Hepatic stellate cell (primary cell): ENCODE measurements at regions not wholly inside any gene's neighbourhood (a gene's known extent, or its start where the extent isn't known, plus 50 kb on each side); places are given as distances from the start of the nearest gene placed in this dataset.

Experiments
- DNase-seq: peaks from one replicate; pipeline ENCODE4 v3.0.0; 2011; ENCODE audit warnings: low spot score

DNA sequence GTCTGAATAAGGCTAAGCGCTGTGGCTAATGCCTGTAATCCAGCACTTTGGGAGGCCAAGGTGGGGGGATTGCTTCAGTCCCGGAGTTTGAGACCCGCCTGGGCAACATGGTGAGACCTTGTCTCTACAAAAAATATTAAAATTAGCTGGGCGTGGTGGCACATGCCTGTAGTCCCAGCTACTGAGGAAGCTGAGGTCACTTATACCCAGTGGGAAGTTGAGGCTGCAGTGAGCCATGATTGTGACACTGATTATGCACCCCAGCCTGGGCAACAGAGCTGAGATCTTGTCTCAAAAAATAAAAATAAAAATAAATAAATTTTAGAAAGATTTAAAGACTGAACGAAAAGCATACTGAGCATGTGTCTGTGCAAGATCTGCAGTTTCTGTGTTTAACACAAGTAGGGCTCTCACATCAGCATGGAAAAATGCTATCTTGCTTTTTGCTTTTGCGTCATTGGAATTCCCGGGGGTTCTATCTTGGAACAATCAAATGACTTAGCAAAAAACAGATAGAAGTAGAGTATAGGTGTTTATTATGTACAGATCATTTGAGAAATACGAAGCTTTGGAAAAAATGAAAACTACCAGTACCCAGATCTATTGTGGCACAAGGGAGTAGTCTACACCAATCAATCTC, 161.9 kb downstream of the CAPZA3 start:
- no peak for DNase-seq

DNA sequence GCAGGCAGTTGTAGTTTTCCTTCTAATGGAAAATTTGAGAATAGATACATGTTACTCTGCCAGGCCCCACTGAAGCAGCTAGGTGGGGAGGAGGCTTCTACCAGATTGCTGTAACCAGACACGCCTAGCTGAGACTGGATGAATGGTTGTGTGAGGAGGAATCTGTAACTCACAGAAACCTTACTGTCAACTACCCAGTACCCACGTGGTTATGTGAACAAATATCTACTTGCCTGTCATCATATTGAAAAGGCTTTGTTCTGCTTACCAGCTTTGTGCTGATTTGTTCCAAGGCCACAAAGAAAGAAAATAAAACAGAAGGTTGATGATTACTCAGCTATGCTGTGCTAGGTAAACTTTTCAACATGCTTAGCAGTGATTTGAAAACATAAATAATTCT, 167.2 kb downstream of the CAPZA3 start:
- no peak for DNase-seq

DNA sequence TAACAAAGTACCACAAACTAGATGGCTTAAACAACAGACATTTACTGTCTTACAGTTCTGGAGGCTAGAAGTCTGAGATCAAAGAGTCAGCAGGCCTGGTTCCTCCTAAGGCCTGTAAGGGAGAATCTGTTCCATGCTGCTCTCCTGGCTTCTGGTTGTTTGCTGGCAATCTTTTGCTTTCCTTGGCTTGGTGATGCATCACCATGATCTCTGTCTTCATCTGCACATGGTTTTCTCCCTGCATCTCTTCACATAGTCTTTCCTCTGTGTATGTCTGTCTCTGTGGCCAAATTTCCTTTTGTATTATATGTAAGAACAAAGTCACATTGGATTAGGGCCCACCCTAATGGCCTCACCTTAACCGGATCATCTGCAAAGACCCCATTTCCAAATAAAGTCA, 168.5 kb downstream of the CAPZA3 start:
- DNase-seq = no peak

DNA sequence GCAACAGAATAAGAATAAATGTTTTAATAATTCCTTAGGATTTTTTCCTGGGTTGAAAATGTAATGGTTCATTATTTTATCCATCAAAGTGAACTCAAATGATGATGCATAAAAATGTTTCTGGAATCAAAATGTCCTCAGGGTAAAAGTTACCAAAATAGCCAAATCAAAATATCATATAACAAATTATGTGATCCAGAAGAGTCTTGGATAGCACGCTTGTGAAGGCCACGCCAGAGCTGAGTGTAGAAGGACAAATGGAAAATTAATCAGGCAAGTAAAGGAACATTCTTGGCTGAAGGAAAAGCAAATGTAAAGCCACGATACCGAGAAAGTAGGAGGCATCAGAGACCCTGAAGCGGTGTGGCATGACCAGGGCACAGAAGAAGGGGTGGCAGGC, 169.2 kb downstream of the CAPZA3 start:
- DNase-seq = no peak

DNA sequence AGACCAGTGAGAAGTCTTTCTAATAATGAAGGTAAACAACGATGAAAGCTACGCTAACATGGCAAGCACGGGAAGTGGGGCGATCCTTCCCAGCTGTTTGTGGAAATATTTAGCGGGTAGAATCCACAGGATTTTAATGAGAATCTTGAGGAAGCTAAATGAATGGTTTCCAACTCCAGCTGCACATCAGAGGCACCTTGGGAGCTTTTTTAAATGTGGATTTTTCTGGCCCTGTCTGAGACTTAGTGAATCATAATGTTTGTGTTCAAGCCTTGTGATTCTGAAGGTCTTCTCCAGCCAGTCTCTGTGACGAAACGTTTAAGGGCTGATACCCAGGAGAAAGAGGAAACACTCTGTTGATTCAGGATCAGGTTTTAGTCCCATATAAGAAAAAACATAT, 169.8 kb downstream of the CAPZA3 start:
- no peak for DNase-seq

DNA sequence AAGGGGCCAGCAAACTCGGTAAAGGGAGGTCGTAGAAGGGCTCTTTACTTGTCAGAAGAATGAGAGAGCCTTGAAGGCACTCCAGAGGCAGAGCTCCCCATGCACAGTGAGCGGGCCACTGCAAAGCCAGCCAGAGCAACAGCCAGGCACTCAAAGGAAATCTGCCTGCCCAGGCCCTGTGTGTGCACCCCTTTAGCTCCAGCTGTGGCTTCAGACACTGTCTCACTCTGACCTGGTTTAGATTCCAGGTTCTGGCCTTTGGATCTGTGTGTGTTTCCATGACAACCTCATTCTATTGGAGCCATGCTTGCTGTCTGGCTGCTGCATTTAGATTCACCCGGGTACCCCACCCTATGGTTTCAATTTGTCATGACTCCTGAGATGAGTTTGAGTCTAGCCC, 170.3 kb downstream of the CAPZA3 start:
- no peak for DNase-seq

DNA sequence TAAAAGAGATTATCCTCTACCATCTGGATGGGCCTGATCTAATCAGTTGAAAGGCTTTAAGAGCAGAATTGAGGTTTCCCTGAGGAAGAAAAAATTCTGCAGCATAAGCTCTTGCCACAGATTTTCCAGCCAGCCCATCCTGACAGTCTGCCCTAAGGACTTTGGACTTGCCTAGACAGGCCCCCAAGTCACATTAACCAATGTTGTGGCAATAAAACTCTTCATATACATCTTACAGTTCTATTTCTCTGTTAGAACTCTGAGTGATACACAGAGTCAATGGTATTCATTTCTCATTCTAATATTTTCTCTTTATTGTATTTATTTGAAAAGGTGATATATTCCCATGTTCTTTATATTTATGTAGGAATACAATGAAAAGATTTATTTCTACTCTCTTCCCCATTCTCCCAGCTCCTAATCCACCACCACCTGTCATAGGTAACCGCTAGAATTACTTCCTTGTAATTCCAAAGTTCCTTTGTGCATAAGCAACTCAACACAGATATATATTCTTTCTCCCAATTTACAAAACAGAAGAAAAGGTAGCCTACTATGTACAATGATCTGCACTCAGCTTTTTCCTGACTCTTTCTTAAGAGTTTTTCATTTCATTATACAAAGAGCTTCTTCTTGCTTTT, 182.1 kb downstream of the CAPZA3 start:
- no peak for DNase-seq

DNA sequence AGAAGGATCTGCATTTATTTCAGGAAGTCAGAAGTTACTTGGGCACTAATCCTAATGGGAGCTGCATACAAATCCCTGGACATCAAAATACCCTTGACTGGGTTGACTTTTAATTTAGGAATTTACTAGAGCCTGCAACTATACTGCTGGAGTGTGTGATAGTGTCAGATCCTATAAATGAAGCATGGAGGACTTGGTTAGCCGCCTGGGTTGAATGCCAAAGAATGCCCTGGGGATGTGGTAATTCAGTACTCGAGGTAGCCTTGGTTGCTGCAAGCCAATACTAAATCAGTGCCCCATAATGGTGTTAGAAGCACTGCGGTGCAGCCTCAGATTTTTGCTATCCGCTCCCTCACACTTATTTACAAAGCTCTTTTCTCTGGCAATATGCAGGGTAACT, 184.9 kb downstream of the CAPZA3 start:
- DNase-seq = no peak

DNA sequence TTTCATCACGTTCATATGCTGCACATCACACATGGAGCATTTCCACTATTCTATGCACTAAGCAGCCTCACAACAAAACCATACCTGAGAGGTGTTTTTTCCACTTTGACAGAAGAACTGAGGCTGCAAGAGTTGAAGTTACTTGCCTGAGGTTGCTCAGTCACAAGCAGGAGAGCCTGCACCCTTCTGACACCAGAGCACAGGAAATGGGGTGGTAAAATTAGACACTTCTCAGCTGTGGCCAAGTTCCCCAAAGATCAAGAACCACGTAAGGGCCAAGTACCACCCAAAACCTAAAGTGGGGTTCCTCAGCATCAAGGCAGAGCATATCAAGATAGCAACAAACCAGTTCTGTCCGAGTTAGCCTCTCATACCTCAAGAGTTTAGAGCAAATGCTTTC, 185.8 kb downstream of the CAPZA3 start:
- no peak for DNase-seq

DNA sequence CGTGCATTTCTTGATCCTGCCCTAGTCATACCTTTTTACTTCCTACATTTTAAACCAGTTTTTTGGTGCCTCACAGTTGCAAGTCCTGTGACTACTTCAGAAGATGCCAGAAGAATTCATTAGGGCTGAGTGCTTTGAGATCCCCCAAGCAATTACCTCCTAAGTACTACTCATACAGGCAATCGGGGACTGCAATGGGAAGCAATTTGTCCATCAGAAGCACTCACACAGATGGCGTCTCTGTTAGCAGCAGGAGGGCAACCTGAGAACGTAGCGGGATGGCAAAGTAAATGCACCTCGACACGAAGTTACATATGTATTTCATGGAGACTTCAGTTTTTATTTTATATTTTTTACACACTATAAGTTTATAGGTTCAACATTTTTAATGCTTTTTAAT, 188.3 kb downstream of the CAPZA3 start:
- DNase-seq = no peak

DNA sequence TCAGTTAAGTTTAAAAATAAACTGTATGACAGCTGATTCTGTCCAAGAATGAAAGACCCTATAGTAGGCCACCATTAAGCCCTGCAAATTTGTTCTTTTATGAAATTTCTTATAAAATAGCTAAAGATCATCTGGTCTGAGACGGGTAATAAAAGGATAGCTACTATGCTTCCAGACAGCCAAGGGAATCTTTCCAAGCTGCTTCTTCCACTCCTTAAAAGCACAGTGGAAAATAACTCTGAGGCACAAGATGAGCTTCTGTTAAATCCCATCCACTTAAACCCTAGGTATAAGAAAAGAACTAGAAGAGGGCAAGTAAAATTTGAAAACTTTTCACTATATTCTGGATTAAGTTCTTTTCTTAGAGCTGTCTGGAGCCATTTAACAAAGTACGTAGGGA, 194.3 kb downstream of the CAPZA3 start:
- no peak for DNase-seq

DNA sequence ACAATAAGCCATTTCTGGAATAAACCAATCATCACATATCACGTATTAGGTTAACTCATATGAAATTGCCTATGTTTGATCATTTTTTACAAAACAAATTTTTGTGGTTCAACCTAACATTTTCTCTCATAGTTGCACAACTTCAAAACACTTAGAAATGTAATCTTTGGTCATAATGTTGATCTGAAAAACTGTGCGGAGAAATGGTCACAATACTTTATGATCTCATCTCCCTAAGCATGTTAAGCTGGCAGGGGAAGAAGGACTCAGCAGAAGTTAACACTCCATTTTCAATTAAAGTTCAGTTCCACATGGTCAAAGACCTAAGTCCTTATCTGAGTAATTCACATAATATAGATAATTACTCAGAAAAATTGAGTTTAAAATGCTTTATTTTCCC, 194.8 kb downstream of the CAPZA3 start:
- DNase-seq = no peak

DNA sequence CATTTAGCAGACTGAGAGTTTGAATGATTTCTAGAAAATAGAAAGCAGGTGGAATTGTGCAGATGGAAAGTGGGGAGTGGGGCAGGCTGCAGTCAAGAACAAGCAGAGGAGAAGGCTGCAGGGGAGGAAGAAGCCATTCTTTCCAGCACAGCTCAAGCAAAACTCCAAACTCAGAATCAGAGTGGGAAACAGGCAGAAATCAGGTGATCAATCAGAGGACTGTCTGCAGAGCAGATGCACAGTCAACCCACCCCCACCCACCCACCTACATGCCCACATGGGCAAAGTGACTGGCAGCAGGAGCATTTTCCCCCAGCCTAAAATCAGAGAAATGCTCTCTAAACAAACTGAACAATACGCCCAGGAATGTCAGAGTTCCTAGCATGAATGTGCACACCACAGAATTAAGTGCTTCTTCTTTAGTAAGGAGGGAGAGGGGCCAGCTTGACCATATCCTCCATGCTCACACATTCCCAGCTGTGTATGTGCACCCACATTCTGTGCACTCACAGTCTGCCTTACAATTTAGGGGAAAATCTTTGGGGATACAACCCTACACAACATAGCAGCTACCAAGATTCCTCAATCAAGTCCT, 194.1 kb upstream of the PLEKHA5 start:
- no peak for DNase-seq

DNA sequence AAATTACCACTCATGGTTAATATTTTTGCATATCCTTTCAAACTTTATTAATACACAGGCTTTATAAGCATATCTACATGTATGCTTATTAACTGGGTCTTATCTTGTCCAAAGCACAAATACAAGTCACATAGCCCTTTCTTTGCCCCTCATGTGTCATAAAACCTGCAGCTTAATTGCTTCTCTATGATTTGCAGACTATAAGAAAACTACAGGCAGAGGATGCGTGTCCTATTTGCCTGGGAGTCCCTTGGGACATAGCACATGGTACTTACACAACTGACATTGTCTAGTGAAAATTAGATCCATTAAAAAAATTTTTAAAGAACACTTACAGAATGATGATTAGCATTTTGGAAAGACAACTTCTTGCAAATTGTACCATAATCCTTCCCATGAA, 190.5 kb upstream of the PLEKHA5 start:
- no peak for DNase-seq

DNA sequence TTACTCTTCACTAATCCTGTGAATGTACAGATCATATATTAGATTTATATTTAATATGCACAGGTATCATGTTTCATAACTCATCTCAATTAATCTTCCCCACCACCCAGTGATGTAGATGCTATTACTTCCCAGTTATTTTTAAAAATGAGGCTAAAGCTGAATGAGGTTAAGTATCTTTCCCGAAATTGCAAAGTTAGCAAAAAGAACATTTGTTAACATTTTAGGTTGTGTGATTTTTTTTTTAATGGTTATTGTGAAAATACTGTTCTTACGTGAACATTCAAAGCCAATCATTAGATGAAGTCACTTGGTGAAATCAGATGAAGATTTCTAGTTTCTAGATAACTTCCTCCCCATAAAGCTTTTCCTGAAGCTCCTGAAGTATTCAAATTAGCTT, 186.9 kb upstream of the PLEKHA5 start:
- DNase-seq = no peak

DNA sequence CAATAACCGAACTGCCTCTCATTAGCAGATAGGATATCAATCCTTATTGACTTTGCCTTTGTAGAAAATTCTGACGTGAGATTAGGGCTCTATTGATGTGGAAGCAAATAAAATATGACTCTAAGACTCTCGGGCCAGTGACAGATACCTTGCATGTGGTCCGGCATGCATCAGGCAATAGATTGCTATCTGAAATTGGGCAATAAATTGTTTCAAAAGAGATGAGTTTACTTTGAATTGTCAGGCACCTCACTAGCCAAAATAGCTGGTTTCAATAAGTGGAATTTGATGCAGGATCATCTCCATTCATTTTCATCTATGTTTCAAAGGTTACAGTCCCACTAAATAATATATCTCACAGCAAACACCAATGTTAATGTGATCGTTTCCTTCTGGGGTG, 186.3 kb upstream of the PLEKHA5 start:
- no peak for DNase-seq

DNA sequence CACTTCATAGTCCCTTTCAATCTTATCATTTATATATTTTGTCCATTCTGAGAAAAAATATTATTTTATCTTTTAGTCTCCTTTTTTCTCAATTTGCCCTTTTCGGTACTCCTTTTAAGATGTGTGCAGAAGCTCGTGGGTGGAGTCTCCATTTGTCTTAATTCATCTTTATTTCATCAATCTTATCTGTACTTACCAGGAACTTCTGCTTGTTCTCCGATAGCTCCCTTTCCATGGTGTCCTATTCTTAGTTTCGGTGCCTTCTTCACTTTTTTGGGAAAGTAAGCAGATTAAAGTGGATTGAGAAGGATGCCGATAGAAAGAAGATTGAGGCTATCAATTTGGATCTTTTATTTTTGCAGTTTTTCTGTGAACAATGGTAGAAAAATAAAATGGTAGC, 183.4 kb upstream of the PLEKHA5 start:
- no peak for DNase-seq

DNA sequence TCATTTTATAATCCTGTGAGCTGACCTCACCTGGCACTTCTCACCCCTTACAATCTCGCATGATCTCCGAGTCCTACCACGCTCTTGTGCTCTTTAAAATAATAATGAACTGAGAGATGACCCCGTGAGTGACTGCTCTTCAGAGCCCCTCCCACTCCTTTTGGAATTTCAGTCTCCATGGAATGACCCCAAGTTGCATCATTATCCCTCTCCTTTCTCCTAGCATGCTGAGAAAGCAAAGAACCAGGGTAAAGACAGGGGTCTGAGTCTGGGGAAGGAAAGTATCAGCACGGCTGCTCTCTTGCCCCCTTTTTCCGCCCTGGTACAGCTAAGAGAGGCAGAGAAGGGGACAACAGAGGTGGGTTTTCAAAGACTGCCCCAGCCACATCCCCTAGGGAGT, 178.3 kb upstream of the PLEKHA5 start:
- no peak for DNase-seq

DNA sequence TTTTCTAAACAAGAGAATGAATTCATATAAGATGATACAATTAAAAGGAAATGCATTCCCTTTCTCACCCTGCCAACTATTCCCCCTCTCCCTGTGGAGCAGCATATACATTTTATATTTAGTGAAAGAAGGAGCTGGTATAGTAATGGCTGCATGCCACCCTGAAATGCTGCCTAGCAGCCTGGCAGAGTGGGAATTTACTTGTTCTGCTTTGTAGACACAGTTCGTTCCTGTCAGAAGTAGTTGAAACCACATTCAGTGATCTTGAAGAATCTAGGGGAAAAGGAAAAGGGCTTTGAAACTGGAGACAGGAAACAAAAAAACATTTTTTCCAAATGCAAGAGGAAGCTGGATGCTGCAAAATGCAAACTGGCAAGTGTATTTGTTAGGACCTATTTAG, 176.0 kb upstream of the PLEKHA5 start:
- no peak for DNase-seq

DNA sequence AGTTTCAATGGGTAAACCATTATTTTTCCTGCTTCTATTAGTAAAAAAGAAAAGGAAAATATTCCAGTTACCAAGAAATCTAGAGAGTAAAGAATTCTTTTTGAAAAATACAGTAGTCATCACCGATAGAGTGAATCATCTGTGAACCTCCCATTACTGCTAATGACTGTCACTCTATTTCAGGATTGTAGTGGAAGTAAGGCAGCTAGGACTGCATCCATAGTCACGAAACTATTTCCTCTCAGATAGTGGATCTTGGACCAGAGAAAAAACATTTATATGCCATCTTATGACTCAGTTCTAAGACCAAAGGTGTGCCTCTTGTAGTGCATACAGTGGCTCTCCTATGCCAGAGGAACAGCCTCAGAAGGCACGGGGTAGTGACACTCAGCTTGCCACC, 173.9 kb upstream of the PLEKHA5 start:
- DNase-seq = peak; percentile 17

DNA sequence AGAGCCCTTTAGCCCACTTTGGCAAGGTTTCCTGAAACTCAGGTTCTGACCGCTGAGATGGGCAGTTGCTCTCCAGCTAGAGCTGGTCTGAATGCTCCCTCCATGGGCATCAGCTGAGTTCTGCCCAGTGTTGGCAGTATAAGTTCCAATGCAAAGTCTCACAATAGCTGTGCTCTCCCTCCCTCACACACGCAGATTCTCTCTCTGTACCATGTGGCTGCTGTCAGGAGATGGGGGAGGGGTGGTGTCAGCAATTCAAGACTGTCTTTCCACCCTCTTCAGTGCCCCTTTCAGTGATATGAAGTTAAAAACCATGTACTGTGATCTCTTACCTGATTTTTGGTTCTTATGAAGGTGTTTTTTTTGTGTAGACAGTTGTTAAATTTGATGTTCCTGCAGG, 164.3 kb upstream of the PLEKHA5 start:
- DNase-seq = no peak

DNA sequence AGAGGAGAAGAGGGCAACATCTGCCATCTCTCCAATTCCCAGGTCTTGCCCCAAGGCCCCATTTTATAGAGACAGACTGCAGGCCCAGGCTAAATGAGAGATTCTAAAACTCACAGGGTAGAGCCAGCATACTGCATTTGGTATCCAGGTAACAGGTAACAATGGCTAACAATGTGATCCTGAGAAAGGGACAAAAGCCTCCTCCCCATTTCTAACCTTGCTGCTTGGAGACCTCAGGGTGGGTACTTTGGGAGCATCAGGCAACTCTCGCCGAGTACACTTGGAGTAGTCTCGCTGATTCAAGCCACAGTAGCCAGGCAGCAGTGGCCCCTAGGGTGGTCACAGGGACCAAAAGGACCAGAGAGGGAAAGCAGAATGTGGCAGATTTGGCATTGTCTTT, 162.6 kb upstream of the PLEKHA5 start:
- no peak for DNase-seq

DNA sequence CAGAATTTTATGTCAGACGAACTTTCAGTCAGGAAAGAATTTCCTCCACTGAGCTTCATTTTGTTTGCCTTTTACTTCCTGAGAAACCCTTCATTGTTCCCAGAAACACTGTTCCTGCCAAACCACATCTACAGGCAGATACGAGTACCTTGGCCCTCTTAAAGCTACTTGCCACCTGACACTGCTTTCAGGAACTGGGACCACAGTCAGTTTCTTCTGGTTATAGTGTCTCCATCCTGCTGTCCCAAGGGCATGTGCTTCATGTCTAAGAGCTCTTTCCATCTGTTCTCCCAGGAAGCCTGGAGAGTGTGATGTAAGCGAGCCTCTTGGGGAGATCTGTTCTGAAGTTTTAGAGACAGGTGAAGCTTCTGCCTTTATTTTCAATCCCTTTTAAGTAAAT, 161.7 kb upstream of the PLEKHA5 start:
- DNase-seq = no peak

DNA sequence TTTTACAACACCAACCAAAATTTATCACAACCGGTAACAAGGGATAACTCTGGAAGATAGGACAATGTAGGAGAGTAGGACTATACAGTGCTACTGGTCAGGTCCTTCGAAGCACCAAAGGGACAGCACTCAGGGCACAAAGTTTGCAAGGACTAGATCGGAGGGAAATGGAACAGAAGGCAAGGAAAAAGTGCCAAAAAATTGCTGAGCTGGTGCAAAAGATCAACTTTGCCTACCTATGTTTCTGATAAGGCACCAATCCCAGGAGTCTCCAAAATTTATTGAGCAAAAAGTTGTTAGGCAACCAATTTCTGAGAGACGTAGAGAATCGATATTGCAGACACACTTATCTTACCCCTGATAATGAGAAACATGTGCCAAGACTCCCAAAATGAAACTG, 160.0 kb upstream of the PLEKHA5 start:
- no peak for DNase-seq
